Natural killer cell treated with Interleukin-12 subunit alpha and Interleukin-12 subunit beta and Interleukin-15 and Interleukin-18, amount 100 ng/mL, for 72 hours (primary cell): ENCODE measurements at regions not wholly inside any gene's neighbourhood (a gene's known extent, or its start where the extent isn't known, plus 50 kb on each side); places are given as distances from the start of the nearest gene placed in this dataset.
A peak's percentile ranks its signal among the peaks of the same experiment; 100 is the strongest.
"Not testable (repeated sequence)": the region's sequence is repeated elsewhere in the genome, so short reads cannot be mapped to it uniquely, and the experiment has no call there.

ENCODE experiments used
- ATAC-seq, 2 donors: fragments of 150-1000 bp; cut with Tn5 transposase in 1 of 2; sonication (Bioruptor Pico), chemical (Tn5 transposase) in 1 of 2; 2 replicates each; pipeline ENCODE4 v1.10.0; 2021
- DNase-seq: peaks from one replicate; pipeline ENCODE4 v3.0.0; 2022; ENCODE audit warnings: low spot score
- H3K27ac Mint-ChIP-seq, 2 donors: 1 replicate in 1 of 2; 2 replicates in 1 of 2; pipeline ENCODE4 v1.8.0; 2022; ENCODE audit warnings: mixed read lengths in 2 of 2, mild to moderate bottlenecking in 1 of 2, moderate library complexity in 1 of 2
- H3K27me3 Mint-ChIP-seq, 2 donors: 1 replicate in 1 of 2; 2 replicates in 1 of 2; pipeline ENCODE4 v1.8.0; 2022; ENCODE audit warnings: mixed read lengths in 2 of 2
- H3K36me3 Mint-ChIP-seq: one replicate; pipeline ENCODE4 v1.8.0; 2022; ENCODE audit warnings: mixed read lengths
- H3K4me1 Mint-ChIP-seq, 2 donors: 1 replicate in 1 of 2; 2 replicates in 1 of 2; pipeline ENCODE4 v1.8.0; 2022; ENCODE audit warnings: low read depth in 2 of 2, mixed read lengths in 2 of 2, mild to moderate bottlenecking in 1 of 2
- H3K4me3 Mint-ChIP-seq: one replicate; pipeline ENCODE4 v1.8.0; 2022; ENCODE audit warnings: mixed read lengths
- H3K9me3 Mint-ChIP-seq: 2 replicates; pipeline ENCODE4 v1.8.0; 2022; ENCODE audit warnings: mixed read lengths

- Mint-ChIP-seq H3K4me3 (no peak overlapping the region), H3K27ac (no peak overlapping the region), H3K4me1 (peaks cover 9 to 13% of the 10 kb centered on the region in 2 donors), H3K9me3 (no peaks in the 10 kb centered on the region), H3K36me3 (no peaks in the 10 kb centered on the region), H3K27me3 (no peaks in the 10 kb centered on the region)
- ATAC-seq (no peak), DNase-seq (no peak)
Measured at GRCh38 chr17:63019138-63019873, 53.3 kb downstream of the TANC2 start.

GRCh38 chr17:63022567-63022966 lies 56.5 kb downstream of the TANC2 start:
- H3K4me1 Mint-ChIP-seq = peaks cover 5 to 17% of the 10 kb centered on the region in 2 donors
- no peak overlapping the region for H3K4me3 Mint-ChIP-seq
- H3K27ac Mint-ChIP-seq = no peak overlapping the region
- DNase-seq (no peak), ATAC-seq (no peak)
- no peaks in the 10 kb centered on the region for H3K36me3 Mint-ChIP-seq
- H3K9me3 Mint-ChIP-seq = no peaks in the 10 kb centered on the region
- H3K27me3 Mint-ChIP-seq = no peaks in the 10 kb centered on the region

DNA sequence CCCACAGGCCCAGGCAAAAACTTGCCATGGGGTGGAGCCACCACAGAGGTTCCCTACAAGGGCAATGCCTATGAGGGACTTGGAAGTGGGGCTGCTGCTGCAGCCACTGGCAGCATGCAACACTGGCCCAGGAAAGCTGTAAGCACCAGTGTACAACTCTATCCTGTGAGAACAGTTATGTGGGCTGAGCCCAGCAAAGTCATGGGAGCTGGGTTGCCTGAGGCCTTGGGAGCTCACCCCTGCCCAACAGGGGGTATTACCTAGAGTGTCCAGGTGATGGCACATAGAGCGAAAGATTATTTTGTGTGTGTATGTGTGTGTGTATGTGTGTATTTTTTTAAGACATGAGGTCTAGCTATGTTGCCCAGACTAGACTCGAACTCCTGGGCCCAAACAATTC lies 57.0 kb downstream of the TANC2 start:
- no peak overlapping the region for H3K27ac Mint-ChIP-seq
- DNase-seq = no peak
- H3K4me1 Mint-ChIP-seq = peaks cover 5 to 17% of the 10 kb centered on the region in 2 donors
- no peaks in the 10 kb centered on the region for H3K36me3 Mint-ChIP-seq
- H3K4me3 Mint-ChIP-seq = no peak overlapping the region
- H3K27me3 Mint-ChIP-seq = no peaks in the 10 kb centered on the region
- peak in 1 of 2 donors; percentile 32 for ATAC-seq
- no peaks in the 10 kb centered on the region for H3K9me3 Mint-ChIP-seq

GRCh38 chr17:63024201-63024600 lies 58.2 kb downstream of the TANC2 start:
- no peak for ATAC-seq
- Mint-ChIP-seq H3K36me3 (no peaks in the 10 kb centered on the region), H3K4me3 (no peak overlapping the region), H3K27me3 (no peaks in the 10 kb centered on the region), H3K9me3 (no peaks in the 10 kb centered on the region), H3K4me1 (peaks cover 5 to 17% of the 10 kb centered on the region in 2 donors), H3K27ac (no peak overlapping the region)
- no peak for DNase-seq

- Mint-ChIP-seq H3K9me3 (no peaks in the 10 kb centered on the region), H3K27ac (no peak overlapping the region), H3K4me1 (peaks cover 5 to 17% of the 10 kb centered on the region in 2 donors), H3K27me3 (no peaks in the 10 kb centered on the region), H3K36me3 (no peaks in the 10 kb centered on the region), H3K4me3 (no peak overlapping the region)
- DNase-seq (no peak), ATAC-seq (no peak)
Measured at GRCh38 chr17:63024716-63025115, 58.7 kb downstream of the TANC2 start.

- not testable (repeated sequence) for H3K27me3 Mint-ChIP-seq, H3K27ac Mint-ChIP-seq, DNase-seq, H3K9me3 Mint-ChIP-seq, H3K36me3 Mint-ChIP-seq, H3K4me3 Mint-ChIP-seq, ATAC-seq
- peaks cover 5 to 17% of the 10 kb centered on the region in 2 donors for H3K4me1 Mint-ChIP-seq
Measured at GRCh38 chr17:63025637-63026036, 59.6 kb downstream of the TANC2 start.

- Mint-ChIP-seq H3K4me3 (no peak overlapping the region), H3K36me3 (no peaks in the 10 kb centered on the region), H3K27ac (no peak overlapping the region), H3K27me3 (no peaks in the 10 kb centered on the region), H3K9me3 (no peaks in the 10 kb centered on the region), H3K4me1 (peaks cover 0 to 10% of the 10 kb centered on the region in 2 donors)
- no peak for DNase-seq
- ATAC-seq = no peak
Measured at GRCh38 chr17:63029541-63029940, 63.5 kb downstream of the TANC2 start.

GRCh38 chr17:63032142-63032541 lies 66.1 kb downstream of the TANC2 start:
- Mint-ChIP-seq H3K9me3 (no peaks in the 10 kb centered on the region), H3K27ac (no peak overlapping the region), H3K36me3 (no peaks in the 10 kb centered on the region), H3K4me3 (no peak overlapping the region), H3K27me3 (no peaks in the 10 kb centered on the region), H3K4me1 (peaks cover 0 to 8% of the 10 kb centered on the region in 2 donors)
- DNase-seq (no peak), ATAC-seq (no peak)

- H3K36me3 Mint-ChIP-seq = no peaks in the 10 kb centered on the region
- H3K27me3 Mint-ChIP-seq = no peaks in the 10 kb centered on the region
- no peak for DNase-seq
- no peaks in the 10 kb centered on the region for H3K9me3 Mint-ChIP-seq
- no peak overlapping the region for H3K4me3 Mint-ChIP-seq
- H3K27ac Mint-ChIP-seq = no peak overlapping the region
- H3K4me1 Mint-ChIP-seq = peaks cover 0 to 8% of the 10 kb centered on the region in 2 donors
- ATAC-seq = no peak
Measured at GRCh38 chr17:63033142-63033541, 67.1 kb downstream of the TANC2 start.

GRCh38 chr17:63035271-63035670 lies 69.2 kb downstream of the TANC2 start:
- H3K9me3 Mint-ChIP-seq = no peaks in the 10 kb centered on the region
- ATAC-seq (no peak), DNase-seq (no peak)
- H3K27ac Mint-ChIP-seq = no peak overlapping the region
- H3K4me1 Mint-ChIP-seq = peaks cover 9 to 16% of the 10 kb centered on the region in 2 donors
- H3K4me3 Mint-ChIP-seq = no peak overlapping the region
- no peaks in the 10 kb centered on the region for H3K27me3 Mint-ChIP-seq
- no peaks in the 10 kb centered on the region for H3K36me3 Mint-ChIP-seq

DNA sequence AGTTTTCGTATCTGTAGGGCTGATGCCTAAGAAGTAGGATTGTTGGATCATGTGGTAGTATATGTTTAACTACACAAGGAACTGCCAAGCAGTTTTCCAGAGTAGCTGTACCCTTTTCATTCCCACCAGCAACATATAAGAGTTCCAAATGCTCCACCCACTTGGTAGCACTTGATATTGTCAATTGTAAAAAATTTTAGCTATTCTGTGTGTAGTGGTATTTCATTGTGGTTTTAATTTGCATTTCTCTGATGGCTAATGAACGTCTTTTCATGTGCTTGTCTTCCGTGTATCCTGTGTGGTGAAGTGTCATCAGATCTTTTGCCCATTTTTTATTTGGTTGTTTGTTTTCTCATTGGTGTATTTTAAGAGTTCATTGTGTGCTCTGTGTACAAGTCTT lies 69.7 kb downstream of the TANC2 start:
- peaks cover 12 to 20% of the 10 kb centered on the region in 2 donors for H3K4me1 Mint-ChIP-seq
- no peak for ATAC-seq
- H3K9me3 Mint-ChIP-seq = no peaks in the 10 kb centered on the region
- DNase-seq = no peak
- no peak overlapping the region for H3K27ac Mint-ChIP-seq
- H3K27me3 Mint-ChIP-seq = no peaks in the 10 kb centered on the region
- H3K36me3 Mint-ChIP-seq = no peaks in the 10 kb centered on the region
- H3K4me3 Mint-ChIP-seq = no peak overlapping the region

GRCh38 chr17:63039342-63039741 lies 73.3 kb downstream of the TANC2 start:
- DNase-seq (no peak), ATAC-seq (no peak)
- H3K27me3 Mint-ChIP-seq = no peaks in the 10 kb centered on the region
- no peak overlapping the region for H3K4me3 Mint-ChIP-seq
- H3K27ac Mint-ChIP-seq = no peak overlapping the region
- H3K4me1 Mint-ChIP-seq = peaks cover 12 to 15% of the 10 kb centered on the region in 2 donors
- H3K9me3 Mint-ChIP-seq = no peaks in the 10 kb centered on the region
- H3K36me3 Mint-ChIP-seq = no peaks in the 10 kb centered on the region

DNA sequence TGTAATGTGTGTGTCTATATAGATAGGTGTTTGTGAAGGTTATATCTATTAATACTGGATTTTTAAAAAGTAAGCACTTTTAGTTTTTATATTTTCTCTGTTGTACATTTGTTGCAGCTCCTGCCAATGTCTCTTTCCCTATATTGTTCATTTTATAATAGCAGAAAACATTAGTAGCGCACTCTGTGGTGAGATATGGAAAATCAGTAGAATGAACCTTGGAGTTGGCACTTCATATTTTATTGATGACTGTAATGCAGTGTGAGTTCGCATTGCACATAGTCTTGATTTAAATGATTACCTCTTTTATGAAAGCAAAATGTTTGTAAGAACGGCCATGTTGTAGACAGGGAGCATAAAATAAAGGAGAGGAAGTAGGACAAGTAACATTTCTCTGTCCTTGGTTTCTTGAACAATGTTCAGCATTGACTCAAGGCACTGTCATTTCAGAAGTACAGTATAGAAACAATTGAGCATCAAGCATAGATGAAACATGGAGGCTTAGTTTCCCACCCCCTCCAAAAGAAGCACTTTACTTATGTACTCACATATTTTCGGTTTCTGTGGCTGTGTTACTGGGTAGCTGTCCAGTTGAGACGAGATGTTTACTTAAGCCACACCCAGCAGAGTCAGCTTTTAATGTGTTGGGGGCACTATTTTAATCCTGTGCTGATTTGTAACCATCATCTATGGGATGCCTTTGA lies 74.0 kb downstream of the TANC2 start:
- Mint-ChIP-seq H3K27me3 (no peaks in the 10 kb centered on the region), H3K4me3 (no peak overlapping the region), H3K36me3 (no peaks in the 10 kb centered on the region), H3K4me1 (peaks cover 12 to 15% of the 10 kb centered on the region in 2 donors), H3K9me3 (no peaks in the 10 kb centered on the region), H3K27ac (no peak overlapping the region)
- ATAC-seq (peak in 1 of 2 donors; percentile 20), DNase-seq (no peak)

GRCh38 chr17:63040816-63041215 lies 74.8 kb downstream of the TANC2 start:
- Mint-ChIP-seq H3K27me3 (no peaks in the 10 kb centered on the region), H3K9me3 (no peaks in the 10 kb centered on the region), H3K36me3 (no peaks in the 10 kb centered on the region), H3K4me3 (no peak overlapping the region), H3K27ac (no peak overlapping the region), H3K4me1 (peaks cover 12 to 14% of the 10 kb centered on the region in 2 donors)
- ATAC-seq (no peak), DNase-seq (no peak)
